T follicular helper cell (primary cell): ENCODE measurements at regions not wholly inside any gene's neighbourhood (a gene's known extent, or its start where the extent isn't known, plus 50 kb on each side); places are given as distances from the start of the nearest gene placed in this dataset.
"Not testable (repeated sequence)": the region's sequence is repeated elsewhere in the genome, so short reads cannot be mapped to it uniquely, and the experiment has no call there.

Source experiments
- DNase-seq: peaks from one replicate; pipeline ENCODE4 v3.0.0-alpha.2; 2020; ENCODE audit warnings: low read depth

DNA sequence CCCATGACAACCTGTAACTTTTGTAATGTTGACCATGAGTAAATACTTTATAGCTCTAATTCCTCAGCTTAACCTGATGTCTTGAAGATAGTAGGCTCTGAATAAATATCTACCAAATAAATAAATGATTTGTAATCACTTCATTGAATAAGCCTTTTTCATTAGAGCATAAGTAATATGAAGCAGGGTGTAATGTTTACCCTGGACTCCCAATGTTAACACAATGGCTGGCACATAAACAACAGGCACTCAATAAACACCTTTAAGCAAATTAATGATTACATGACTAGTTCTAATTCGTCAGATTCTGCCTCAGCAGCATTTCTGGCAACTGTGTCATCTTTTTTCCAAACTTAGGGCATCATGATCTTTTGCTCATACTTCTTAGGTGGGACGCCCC is 396.3 kb downstream of the LIG4 start:
- DNase-seq = no peak

- no peak for DNase-seq
Observed at GRCh38 chr13:107817647-107818287, 397.6 kb downstream of the LIG4 start.

DNA sequence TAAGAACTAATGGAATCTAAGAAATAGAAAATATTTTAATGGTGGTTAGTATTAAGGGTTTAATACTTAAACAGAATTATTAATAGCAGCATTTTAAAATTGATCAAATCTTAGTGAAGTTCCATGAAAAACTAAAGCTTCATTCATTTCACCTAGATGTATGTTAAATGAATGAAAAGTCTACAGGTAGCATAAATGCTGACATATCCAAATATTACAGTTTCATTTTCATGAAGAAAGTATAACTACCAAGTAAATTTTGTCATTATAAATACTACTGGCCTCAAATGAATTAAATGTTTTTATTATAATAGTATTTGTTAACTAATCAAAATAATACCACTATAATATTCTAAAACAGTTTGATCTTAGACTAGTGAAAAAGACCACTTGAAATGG is 403.3 kb downstream of the LIG4 start:
- DNase-seq = no peak

DNA sequence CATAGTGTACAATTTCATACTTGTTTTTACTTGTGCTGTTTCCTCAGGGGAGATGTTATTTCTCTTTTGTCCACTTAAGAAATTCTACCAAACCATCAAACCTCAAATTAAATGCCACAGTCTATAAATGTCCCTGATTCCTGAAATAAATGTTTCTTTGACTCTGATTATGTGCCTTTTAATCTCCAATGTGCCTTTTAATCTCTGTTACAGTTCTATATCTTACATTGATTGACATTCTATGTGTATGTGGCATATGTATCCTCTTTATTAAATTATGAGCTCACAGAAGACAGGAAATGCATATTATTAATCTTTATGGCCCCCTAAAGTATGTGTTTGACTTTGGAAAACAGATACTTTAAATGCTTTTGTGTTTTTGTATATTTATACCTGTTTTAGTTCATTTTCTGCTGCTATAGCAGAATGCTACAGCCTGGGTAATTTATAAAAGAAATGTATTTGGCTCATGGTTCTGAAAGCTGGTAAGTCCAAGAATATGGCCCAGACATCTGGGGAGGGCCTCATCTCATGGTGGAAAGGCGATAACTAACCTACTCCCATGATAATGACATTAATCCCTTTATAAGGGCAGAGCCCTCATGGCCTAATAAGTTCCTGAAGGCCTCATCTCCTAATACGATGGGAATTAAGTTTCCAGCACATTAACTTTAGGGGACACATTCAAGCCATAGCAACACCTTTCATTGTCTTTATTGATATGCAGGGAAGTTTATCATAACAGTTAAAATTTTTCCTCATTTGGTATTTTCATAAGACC is 403.9 kb downstream of the LIG4 start:
- DNase-seq = no peak

- DNase-seq = no peak
Observed at GRCh38 chr13:107809125-107809524, 406.2 kb downstream of the LIG4 start.

- DNase-seq = no peak
Observed at GRCh38 chr13:107808389-107808788, 406.9 kb downstream of the LIG4 start.

- no peak for DNase-seq
Observed at GRCh38 chr13:107807306-107808073, 407.8 kb downstream of the LIG4 start.

- no peak for DNase-seq
Observed at GRCh38 chr13:107806726-107807125, 408.6 kb downstream of the LIG4 start.

- DNase-seq = no peak
Observed at GRCh38 chr13:107803822-107804495, 411.4 kb downstream of the LIG4 start.

- no peak for DNase-seq
Observed at GRCh38 chr13:107801621-107802020, 413.7 kb downstream of the LIG4 start.

DNA sequence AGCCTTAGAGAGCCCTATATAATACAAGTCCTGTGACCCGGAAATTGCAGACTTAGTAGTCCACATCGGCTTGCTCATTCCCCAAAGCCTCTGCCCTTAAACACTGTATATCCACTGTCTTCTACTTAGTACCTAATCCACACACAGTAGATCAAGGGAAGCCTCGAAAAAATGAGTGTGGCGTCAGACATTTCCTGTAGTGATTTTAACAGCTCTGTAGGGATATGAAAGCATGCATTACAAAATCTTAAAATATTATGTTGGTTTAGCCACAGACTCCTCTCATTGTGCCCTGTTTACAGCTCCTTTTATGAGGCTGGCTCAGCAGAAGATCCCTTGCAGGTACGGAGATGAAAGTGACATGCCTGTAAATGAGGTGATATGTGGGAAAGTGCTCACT is 416.3 kb downstream of the LIG4 start:
- no peak for DNase-seq

- DNase-seq = no peak
Observed at GRCh38 chr13:107790397-107790796, 424.9 kb downstream of the LIG4 start.

DNA sequence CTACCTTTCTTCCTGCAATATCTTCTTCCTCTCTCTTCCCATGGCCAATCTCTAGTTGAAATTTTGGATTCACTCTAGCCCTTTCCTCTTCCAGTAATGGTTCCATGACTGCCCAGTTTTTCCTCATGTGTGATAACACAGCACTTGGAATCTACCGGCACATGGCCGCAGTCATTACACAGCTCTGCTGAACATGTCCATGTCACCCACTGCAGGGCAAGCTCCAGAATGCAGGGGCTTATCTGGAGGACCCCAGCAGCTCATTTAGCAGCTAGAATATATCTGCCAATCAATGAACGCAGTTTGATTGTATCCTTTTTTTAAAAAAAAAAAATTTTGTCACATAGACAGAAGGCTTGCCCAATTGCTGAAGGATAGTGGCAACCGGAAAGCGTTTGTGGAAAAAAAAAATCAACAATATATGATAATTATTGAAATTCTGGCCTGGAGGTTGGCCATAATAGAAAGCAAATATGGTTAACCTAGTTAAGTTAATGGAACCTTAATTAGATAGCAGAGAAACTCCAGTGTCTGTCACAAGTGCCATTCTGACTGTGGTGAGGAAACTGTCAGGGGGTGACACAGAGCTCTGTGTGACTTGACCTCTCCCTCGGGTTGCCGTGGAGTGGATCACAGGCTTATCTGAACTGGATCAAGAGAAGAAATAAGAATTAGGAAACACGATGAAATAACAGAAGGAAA is 426.7 kb downstream of the LIG4 start:
- DNase-seq = no peak

- DNase-seq = not testable (repeated sequence)
Observed at GRCh38 chr13:107782646-107783045, 432.7 kb downstream of the LIG4 start.

GRCh38 chr13:107778094-107778493 is 437.2 kb downstream of the LIG4 start:
- no peak for DNase-seq

DNA sequence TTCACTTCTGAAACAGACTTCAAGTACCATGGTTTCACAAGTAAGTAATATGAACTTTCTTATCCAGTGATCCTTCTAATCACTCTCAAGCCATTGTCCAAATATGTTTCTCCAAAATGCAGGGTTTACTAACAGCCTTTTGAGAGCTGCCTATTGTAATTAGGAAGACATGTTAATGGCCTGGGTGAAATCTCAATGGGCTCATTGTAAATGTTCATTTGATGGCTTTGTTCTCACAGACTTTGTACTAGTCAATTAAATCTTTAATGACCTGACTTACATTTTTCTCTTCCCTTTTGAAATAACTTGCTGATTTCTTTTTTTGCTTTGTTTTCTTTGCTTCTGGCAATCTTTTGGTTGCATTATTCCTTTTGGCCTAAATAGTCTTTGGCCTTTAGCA is 444.8 kb downstream of the LIG4 start:
- DNase-seq = no peak

GRCh38 chr13:107767119-107767518 is 448.2 kb downstream of the LIG4 start:
- DNase-seq = no peak

DNA sequence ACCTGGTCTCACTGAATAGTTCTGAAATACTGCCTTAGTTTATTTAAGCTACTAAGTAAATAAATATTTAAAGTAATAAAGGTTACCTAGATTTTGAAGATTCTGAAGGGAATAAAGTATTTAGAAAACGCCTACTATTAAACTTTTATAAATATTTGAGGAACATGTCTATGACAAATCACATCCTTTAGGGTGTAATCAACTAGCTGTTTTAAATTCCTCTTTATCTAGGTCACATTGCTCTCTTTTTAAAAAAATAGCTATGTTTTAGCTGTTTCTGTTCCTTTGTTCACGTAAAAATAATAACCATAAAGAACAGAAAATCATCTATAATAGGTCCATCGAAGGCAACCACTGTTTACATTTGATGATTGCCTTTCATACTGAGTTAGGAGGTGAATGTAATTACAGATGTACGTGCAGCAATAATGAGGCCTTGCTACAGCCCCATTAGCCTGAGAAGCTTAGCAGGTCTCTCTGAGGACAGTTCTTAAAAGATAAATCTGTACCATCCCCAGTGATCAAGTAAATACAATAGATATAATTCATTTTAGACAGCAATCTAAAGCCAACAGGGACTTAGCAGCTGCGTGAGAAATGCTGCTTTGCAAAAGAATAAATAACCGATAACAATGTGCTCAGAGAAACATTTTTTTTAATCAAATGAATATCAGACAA is 449.5 kb downstream of the LIG4 start:
- DNase-seq = no peak

DNA sequence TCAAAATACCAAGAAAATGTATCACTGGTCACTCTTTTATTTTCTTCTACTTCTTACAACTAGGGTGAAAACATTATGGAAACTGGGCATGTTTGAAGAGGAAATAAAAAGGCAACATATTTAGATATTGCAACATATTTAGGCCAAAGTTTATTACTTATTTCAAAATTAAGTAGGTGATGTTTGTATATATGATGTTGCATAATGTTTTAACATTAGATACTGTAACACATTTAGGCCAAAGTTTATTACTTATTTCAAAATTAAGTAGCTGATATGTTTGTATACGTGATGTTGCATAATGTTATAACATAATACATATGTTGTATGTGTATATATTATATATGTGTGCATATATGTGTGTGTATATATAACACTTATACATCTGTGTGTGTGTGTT is 451.3 kb downstream of the LIG4 start:
- no peak for DNase-seq

DNA sequence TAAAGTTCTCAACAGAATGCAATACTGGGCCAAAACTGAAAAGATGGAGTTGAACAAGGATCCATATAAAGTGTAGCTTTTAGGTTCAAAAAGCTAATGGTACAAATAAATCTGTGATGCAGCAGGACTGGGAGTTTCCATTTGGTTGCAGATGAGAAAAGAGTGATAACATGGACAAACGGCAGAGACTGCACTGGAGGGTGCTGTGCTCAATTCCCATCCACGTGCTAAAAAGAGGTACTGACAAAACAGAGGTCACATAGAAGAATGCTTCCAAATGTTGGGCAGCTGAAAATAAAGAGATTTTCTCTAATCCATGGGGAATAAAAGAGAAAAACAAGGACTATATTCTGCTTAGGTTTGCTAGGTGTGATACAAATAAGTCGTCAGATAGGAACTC is 461.6 kb downstream of the LIG4 start:
- DNase-seq = no peak

DNA sequence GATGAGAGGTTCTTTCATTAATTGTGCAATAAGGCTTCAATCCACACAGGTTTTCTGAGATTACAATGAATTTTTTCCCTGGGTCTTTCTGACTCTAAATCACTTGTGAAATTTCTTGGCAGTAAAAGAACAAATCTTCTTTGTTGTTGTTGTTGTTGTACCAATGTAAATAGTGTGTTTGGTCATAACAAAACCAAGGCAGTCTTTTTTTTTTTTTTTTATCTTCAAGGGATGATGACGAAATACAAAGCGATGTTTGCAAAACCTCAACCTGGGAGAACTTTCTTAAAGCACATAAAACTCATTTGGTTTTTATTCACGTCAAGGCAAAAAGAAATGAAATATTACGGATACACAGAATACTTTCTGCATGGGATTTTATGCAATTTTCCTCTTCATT is 462.0 kb downstream of the LIG4 start:
- no peak for DNase-seq
